ENCODE measurements at regions not wholly inside any gene's neighbourhood (a gene's known extent, or its start where the extent isn't known, plus 50 kb on each side); places are given as distances from the start of the nearest gene placed in this dataset.

- ATAC-seq (no peak), DNase-seq (ENCODE audit: low spot score) (no peak)
These were observed 255.5 kb upstream of the ANO3 start for GRCh38 chr11:26076233-26076990.

GRCh38 chr11:26078231-26078821, 253.6 kb upstream of the ANO3 start:
- no peak for ATAC-seq
- no peak for DNase-seq (ENCODE audit: low spot score)

- no peak for DNase-seq (ENCODE audit: low spot score)
- ATAC-seq: no peak
These were observed 247.6 kb upstream of the ANO3 start for GRCh38 chr11:26084313-26084712.

- DNase-seq (ENCODE audit: low spot score) (no peak), ATAC-seq (no peak)
These were observed 245.9 kb upstream of the ANO3 start for GRCh38 chr11:26086028-26086427.

- no peak for DNase-seq (ENCODE audit: low spot score)
- no peak for ATAC-seq
These were observed 244.6 kb upstream of the ANO3 start for GRCh38 chr11:26087120-26087935.

- ATAC-seq (no peak), DNase-seq (ENCODE audit: low spot score) (no peak)
These were observed 243.5 kb upstream of the ANO3 start for GRCh38 chr11:26088391-26088790.

- no peak for DNase-seq (ENCODE audit: low spot score)
- ATAC-seq: no peak
These were observed 241.3 kb upstream of the ANO3 start for GRCh38 chr11:26090651-26091050.

- DNase-seq (ENCODE audit: low spot score): no peak
These were observed 238.7 kb upstream of the ANO3 start for GRCh38 chr11:26093206-26093605.

GRCh38 chr11:26095340-26095739, 236.6 kb upstream of the ANO3 start:
- DNase-seq (ENCODE audit: low spot score) (no peak), ATAC-seq (no peak)

More at GRCh38 chr11:26093206-26093605, 238.7 kb upstream of the ANO3 start:
- ATAC-seq: no peak

GRCh38 chr11:26096451-26096850, 235.5 kb upstream of the ANO3 start:
- DNase-seq (ENCODE audit: low spot score) (no peak), ATAC-seq (no peak)

- no peak for ATAC-seq
These were observed 229.6 kb upstream of the ANO3 start for GRCh38 chr11:26102325-26102724.

GRCh38 chr11:26105762-26106423, 226.0 kb upstream of the ANO3 start:
- no peak for ATAC-seq
- DNase-seq (ENCODE audit: low spot score): no peak

More at GRCh38 chr11:26102325-26102724, 229.6 kb upstream of the ANO3 start:
- no peak for DNase-seq (ENCODE audit: low spot score)

GRCh38 chr11:26106726-26107125, 225.2 kb upstream of the ANO3 start:
- DNase-seq (ENCODE audit: low spot score) (no peak), ATAC-seq (no peak)

- no peak for DNase-seq (ENCODE audit: low spot score)
- no peak for ATAC-seq
These were observed 222.1 kb upstream of the ANO3 start for GRCh38 chr11:26109658-26110368.

- DNase-seq (ENCODE audit: low spot score) (no peak), ATAC-seq (no peak)
These were observed 219.7 kb upstream of the ANO3 start for GRCh38 chr11:26112264-26112663.

- ATAC-seq (no peak), DNase-seq (ENCODE audit: low spot score) (no peak)
These were observed 210.5 kb upstream of the ANO3 start for GRCh38 chr11:26121466-26121865.

GRCh38 chr11:26126741-26127140, 205.2 kb upstream of the ANO3 start:
- DNase-seq (ENCODE audit: low spot score) (no peak), ATAC-seq (no peak)

- DNase-seq (ENCODE audit: low spot score): no peak
- no peak for ATAC-seq
These were observed 204.6 kb upstream of the ANO3 start for GRCh38 chr11:26127336-26127735.

GRCh38 chr11:26131406-26131805, 200.5 kb upstream of the ANO3 start:
- DNase-seq (ENCODE audit: low spot score) (no peak), ATAC-seq (no peak)

- ATAC-seq (no peak), DNase-seq (ENCODE audit: low spot score) (no peak)
These were observed 197.9 kb upstream of the ANO3 start for GRCh38 chr11:26134053-26134452.

All from left lobe of liver (tissue), 2 donors.